ENCODE measurements at regions not wholly inside any gene's neighbourhood (a gene's known extent, or its start where the extent isn't known, plus 50 kb on each side); places are given as distances from the start of the nearest gene placed in this dataset.
A peak's percentile ranks its signal among the peaks of the same experiment; 100 is the strongest.
"Not testable (repeated sequence)": the region's sequence is repeated elsewhere in the genome, so short reads cannot be mapped to it uniquely, and the experiment has no call there.

GRCh38 chr5:54884195-54884536 lies 101.2 kb downstream of the ESM1 start:
- DNase-seq (ENCODE audit: low spot score), result no peak

- no peak for DNase-seq (ENCODE audit: low spot score)
Measured at GRCh38 chr5:54883374-54884194, 101.8 kb downstream of the ESM1 start.

GRCh38 chr5:54882841-54883240 lies 102.6 kb downstream of the ESM1 start:
- no peak for DNase-seq (ENCODE audit: low spot score)

- no peak for DNase-seq (ENCODE audit: low spot score)
Measured at GRCh38 chr5:54882101-54882500, 103.3 kb downstream of the ESM1 start.

- no peak for DNase-seq (ENCODE audit: low spot score)
Measured at GRCh38 chr5:54881286-54882005, 103.9 kb downstream of the ESM1 start.

- DNase-seq (ENCODE audit: low spot score), result no peak
Measured at GRCh38 chr5:54876976-54877375, 108.4 kb downstream of the ESM1 start.

GRCh38 chr5:54876556-54876955 lies 108.8 kb downstream of the ESM1 start:
- DNase-seq (ENCODE audit: low spot score), result no peak

GRCh38 chr5:54874337-54875021 lies 110.9 kb downstream of the ESM1 start:
- DNase-seq (ENCODE audit: low spot score), result no peak

GRCh38 chr5:54873691-54874090 lies 111.7 kb downstream of the ESM1 start:
- no peak for DNase-seq (ENCODE audit: low spot score)

GRCh38 chr5:54872810-54873209 lies 112.6 kb downstream of the ESM1 start:
- DNase-seq (ENCODE audit: low spot score), result no peak

GRCh38 chr5:54870271-54870670 lies 115.1 kb downstream of the ESM1 start:
- DNase-seq (ENCODE audit: low spot score), result no peak

GRCh38 chr5:54869691-54870090 lies 115.7 kb downstream of the ESM1 start:
- DNase-seq (ENCODE audit: low spot score), result no peak

- DNase-seq (ENCODE audit: low spot score), result no peak
Measured at GRCh38 chr5:54868511-54869483, 116.6 kb downstream of the ESM1 start.

- DNase-seq (ENCODE audit: low spot score), result peak; percentile 44
Measured at GRCh38 chr5:54867310-54867944, 118.0 kb downstream of the ESM1 start.

- not testable (repeated sequence) for DNase-seq (ENCODE audit: low spot score)
Measured at GRCh38 chr5:54864911-54865515, 120.4 kb downstream of the ESM1 start.

GRCh38 chr5:54862036-54862435 lies 123.4 kb downstream of the ESM1 start:
- no peak for DNase-seq (ENCODE audit: low spot score)

- no peak for DNase-seq (ENCODE audit: low spot score)
Measured at GRCh38 chr5:54861212-54861894, 124.0 kb downstream of the ESM1 start.

- no peak for DNase-seq (ENCODE audit: low spot score)
Measured at GRCh38 chr5:54860321-54860720, 125.1 kb downstream of the ESM1 start.

- no peak for DNase-seq (ENCODE audit: low spot score)
Measured at GRCh38 chr5:54859316-54859715, 126.1 kb downstream of the ESM1 start.

- no peak for DNase-seq (ENCODE audit: low spot score)
Measured at GRCh38 chr5:54854883-54855581, 130.4 kb downstream of the ESM1 start.
